Mesendoderm (in vitro differentiated cells): ENCODE measurements at regions not wholly inside any gene's neighbourhood (a gene's known extent, or its start where the extent isn't known, plus 50 kb on each side); places are given as distances from the start of the nearest gene placed in this dataset.
A peak's percentile ranks its signal among the peaks of the same experiment; 100 is the strongest.

Experiments
- DNase-seq: peaks from one replicate; pipeline ENCODE4 v3.0.0; 2013
- H2AK5ac ChIP-seq: 2 replicates; pipeline ENCODE4 v1.6.1; 2013; ENCODE audit warnings: low read length, inconsistent platforms
- H2BK120ac ChIP-seq: 2 replicates; pipeline ENCODE4 v1.6.1; 2013; ENCODE audit warnings: low read depth, mild to moderate bottlenecking, low read length, moderate library complexity, mixed read lengths
- H2BK15ac ChIP-seq: replicated peaks from 2 replicates; pipeline ENCODE4 v1.6.1; 2013; ENCODE audit warnings: low read depth, mild to moderate bottlenecking, moderate library complexity
- H2BK5ac ChIP-seq: 2 replicates; pipeline ENCODE4 v1.6.1; 2013; ENCODE audit warnings: low read length, inconsistent platforms
- H3K18ac ChIP-seq: 2 replicates; pipeline ENCODE4 v1.6.1; 2013; ENCODE audit warnings: mild to moderate bottlenecking, low read length, mixed read lengths
- H3K23ac ChIP-seq: one replicate; pipeline ENCODE4 v1.6.1; 2013; ENCODE audit warnings: low read length
- H3K27ac ChIP-seq: 2 replicates; pipeline ENCODE4 v1.5.1; 2013; ENCODE audit warnings: low read depth, mild to moderate bottlenecking, inconsistent platforms, low read length, moderate library complexity
- H3K27me3 ChIP-seq: 2 replicates; pipeline ENCODE4 v1.6.1; 2013; ENCODE audit warnings: low read length, control low read depth, mild to moderate bottlenecking, inconsistent platforms; ENCODE audit not compliant: insufficient read depth, poor library complexity
- H3K36me3 ChIP-seq: 2 replicates; pipeline ENCODE4 v1.6.1; 2013; ENCODE audit warnings: low read length, inconsistent platforms; ENCODE audit not compliant: control insufficient read depth, insufficient read depth
- H3K4ac ChIP-seq: one replicate; pipeline ENCODE4 v1.6.1; 2013; ENCODE audit warnings: low read depth, mild to moderate bottlenecking, low read length, moderate library complexity
- H3K4me1 ChIP-seq: 2 replicates; pipeline ENCODE4 v1.6.1; 2013; ENCODE audit warnings: low read depth, low read length, inconsistent platforms; ENCODE audit not compliant: control insufficient read depth
- H3K4me2 ChIP-seq: 2 replicates; pipeline ENCODE4 v1.6.1; 2013; ENCODE audit warnings: low read length
- H3K4me3 ChIP-seq: 2 replicates; pipeline ENCODE4 v1.5.1; 2013; ENCODE audit warnings: mild to moderate bottlenecking, low read length
- H3K56ac ChIP-seq: one replicate; pipeline ENCODE4 v1.6.1; 2013; ENCODE audit warnings: low read length
- H3K79me1 ChIP-seq: 2 replicates; pipeline ENCODE4 v1.6.1; 2013; ENCODE audit warnings: low read length, inconsistent platforms
- H3K79me2 ChIP-seq: 2 replicates; pipeline ENCODE4 v1.6.1; 2013; ENCODE audit warnings: mild to moderate bottlenecking, low read length; ENCODE audit not compliant: control insufficient read depth, insufficient read depth
- H3K9ac ChIP-seq: 2 replicates; pipeline ENCODE4 v1.6.1; 2013; ENCODE audit warnings: low read length, inconsistent platforms
- H4K5ac ChIP-seq: one replicate; pipeline ENCODE4 v1.6.1; 2013; ENCODE audit warnings: low read length
- H4K8ac ChIP-seq: one replicate; pipeline ENCODE4 v1.6.1; 2013; ENCODE audit warnings: low read depth, mild to moderate bottlenecking, control low read depth, low read length, moderate library complexity
- WGBS: extraction: QIAGEN DNeasy Blood & Tissue Kit; methylation state at CpG from one replicate; pipeline ENCODE4 v1.1.7; 2013; ENCODE audit warnings: low lambda C conversion rate, missing lambda C conversion rate; ENCODE audit not compliant: insufficient coverage; ENCODE audit errors: extremely low coverage; 5-methylcytosine and 5-hydroxymethylcytosine counted together

GRCh38 chr2:16250466-16250865 is 310.1 kb downstream of the MYCN start:
- Histone ChIP-seq H3K9ac (no peak overlapping the region), H3K18ac (no peak overlapping the region), H2BK15ac (no peak overlapping the region), H3K79me1 (no peaks in the 10 kb centered on the region), H3K27me3 (no peaks in the 10 kb centered on the region), H4K8ac (no peak overlapping the region), H3K4me2 (no peak overlapping the region), H3K4ac (no peak overlapping the region), H3K27ac (no peak overlapping the region), H3K79me2 (no peaks in the 10 kb centered on the region), H3K56ac (no peak overlapping the region), H3K36me3 (no peaks in the 10 kb centered on the region), H3K23ac (no peak overlapping the region), H3K4me3 (no peak overlapping the region), H3K4me1 (peaks cover 5% of the 10 kb centered on the region), H2AK5ac (no peak overlapping the region), H2BK120ac (no peak overlapping the region), H4K5ac (no peak overlapping the region), H2BK5ac (no peak overlapping the region)
- WGBS, result no CpG with 5 or more reads among the region's 8 CpGs
- no peak for DNase-seq

GRCh38 chr2:16250056-16250425 is 309.7 kb downstream of the MYCN start:
- Histone ChIP-seq H2BK15ac (no peak overlapping the region), H2BK120ac (no peak overlapping the region), H3K79me1 (no peaks in the 10 kb centered on the region), H3K79me2 (no peaks in the 10 kb centered on the region), H4K8ac (no peak overlapping the region), H2AK5ac (no peak overlapping the region), H3K4me3 (no peak overlapping the region), H3K18ac (no peak overlapping the region), H3K23ac (no peak overlapping the region), H3K4me1 (peaks cover 5% of the 10 kb centered on the region), H3K27me3 (no peaks in the 10 kb centered on the region), H3K36me3 (no peaks in the 10 kb centered on the region), H3K4ac (no peak overlapping the region), H3K56ac (no peak overlapping the region), H4K5ac (no peak overlapping the region), H3K27ac (no peak overlapping the region), H3K4me2 (no peak overlapping the region), H2BK5ac (no peak overlapping the region), H3K9ac (no peak overlapping the region)
- WGBS, result no CpG with 5 or more reads among the region's 1 CpG
- DNase-seq, result no peak

GRCh38 chr2:16249246-16250055 is 309.1 kb downstream of the MYCN start:
- H3K4me3 ChIP-seq, result no peak overlapping the region
- no peaks in the 10 kb centered on the region for H3K79me2 ChIP-seq
- DNase-seq, result no peak
- H3K4ac ChIP-seq, result no peak overlapping the region
- no peak overlapping the region for H4K8ac ChIP-seq
- peaks cover 5% of the 10 kb centered on the region for H3K4me1 ChIP-seq
- no peak overlapping the region for H3K56ac ChIP-seq
- no peaks in the 10 kb centered on the region for H3K79me1 ChIP-seq
- no peaks in the 10 kb centered on the region for H3K27me3 ChIP-seq
- H3K18ac ChIP-seq, result no peak overlapping the region
- H2BK120ac ChIP-seq, result no peak overlapping the region
- H3K4me2 ChIP-seq, result no peak overlapping the region
- no CpG with 5 or more reads among the region's 22 CpGs for WGBS
- H3K27ac ChIP-seq, result no peak overlapping the region
- no peak overlapping the region for H2BK15ac ChIP-seq
- no peak overlapping the region for H4K5ac ChIP-seq
- no peaks in the 10 kb centered on the region for H3K36me3 ChIP-seq
- H3K9ac ChIP-seq, result no peak overlapping the region
- no peak overlapping the region for H2BK5ac ChIP-seq
- H2AK5ac ChIP-seq, result no peak overlapping the region
- no peak overlapping the region for H3K23ac ChIP-seq

GRCh38 chr2:16248571-16249105 is 308.3 kb downstream of the MYCN start:
- Histone ChIP-seq H3K79me1 (no peaks in the 10 kb centered on the region), H2AK5ac (no peak overlapping the region), H4K8ac (no peak overlapping the region), H3K4me3 (no peak overlapping the region), H2BK120ac (no peak overlapping the region), H3K4me2 (no peak overlapping the region), H2BK15ac (no peak overlapping the region), H3K79me2 (no peaks in the 10 kb centered on the region), H3K36me3 (no peaks in the 10 kb centered on the region), H3K23ac (no peak overlapping the region), H3K4ac (no peak overlapping the region), H3K9ac (no peak overlapping the region), H2BK5ac (no peak overlapping the region), H3K27me3 (no peaks in the 10 kb centered on the region), H3K4me1 (peaks cover 5% of the 10 kb centered on the region), H3K18ac (no peak overlapping the region), H3K56ac (peak overlapping the region; percentile 58), H3K27ac (no peak overlapping the region), H4K5ac (peak overlapping the region; percentile 60)
- WGBS, result no CpG with 5 or more reads among the region's 5 CpGs
- no peak for DNase-seq

GRCh38 chr2:16247326-16248122 is 307.2 kb downstream of the MYCN start:
- H3K27me3 ChIP-seq, result no peaks in the 10 kb centered on the region
- no CpG with 5 or more reads among the region's 5 CpGs for WGBS
- H4K8ac ChIP-seq, result no peak overlapping the region
- no peak overlapping the region for H2BK15ac ChIP-seq
- H3K56ac ChIP-seq, result no peak overlapping the region
- DNase-seq, result no peak
- H3K4ac ChIP-seq, result no peak overlapping the region
- no peak overlapping the region for H3K9ac ChIP-seq
- no peak overlapping the region for H2AK5ac ChIP-seq
- no peak overlapping the region for H3K27ac ChIP-seq
- H3K79me2 ChIP-seq, result no peaks in the 10 kb centered on the region
- no peak overlapping the region for H3K4me2 ChIP-seq
- H3K4me3 ChIP-seq, result no peak overlapping the region
- peaks cover 5% of the 10 kb centered on the region for H3K4me1 ChIP-seq
- no peaks in the 10 kb centered on the region for H3K79me1 ChIP-seq
- no peak overlapping the region for H4K5ac ChIP-seq
- H3K36me3 ChIP-seq, result no peaks in the 10 kb centered on the region
- H2BK120ac ChIP-seq, result no peak overlapping the region
- no peak overlapping the region for H3K23ac ChIP-seq
- no peak overlapping the region for H2BK5ac ChIP-seq
- H3K18ac ChIP-seq, result no peak overlapping the region
